ENCODE measurements at regions not wholly inside any gene's neighbourhood (a gene's known extent, or its start where the extent isn't known, plus 50 kb on each side); places are given as distances from the start of the nearest gene placed in this dataset.
A peak's percentile ranks its signal among the peaks of the same experiment; 100 is the strongest.

GRCh38 chr1:234691567-234691966 is 81.6 kb upstream of the IRF2BP2 start:
- Histone ChIP-seq H3K36me3 (replicated peaks) (no peaks in the 10 kb centered on the region), H3K27me3 (replicated peaks) (no peaks in the 10 kb centered on the region), H3K4me3 (ENCODE audit: low read depth, low read length) (no peak overlapping the region), H3K27ac (no peak overlapping the region)
- TF ChIP-seq, protein P1, sequence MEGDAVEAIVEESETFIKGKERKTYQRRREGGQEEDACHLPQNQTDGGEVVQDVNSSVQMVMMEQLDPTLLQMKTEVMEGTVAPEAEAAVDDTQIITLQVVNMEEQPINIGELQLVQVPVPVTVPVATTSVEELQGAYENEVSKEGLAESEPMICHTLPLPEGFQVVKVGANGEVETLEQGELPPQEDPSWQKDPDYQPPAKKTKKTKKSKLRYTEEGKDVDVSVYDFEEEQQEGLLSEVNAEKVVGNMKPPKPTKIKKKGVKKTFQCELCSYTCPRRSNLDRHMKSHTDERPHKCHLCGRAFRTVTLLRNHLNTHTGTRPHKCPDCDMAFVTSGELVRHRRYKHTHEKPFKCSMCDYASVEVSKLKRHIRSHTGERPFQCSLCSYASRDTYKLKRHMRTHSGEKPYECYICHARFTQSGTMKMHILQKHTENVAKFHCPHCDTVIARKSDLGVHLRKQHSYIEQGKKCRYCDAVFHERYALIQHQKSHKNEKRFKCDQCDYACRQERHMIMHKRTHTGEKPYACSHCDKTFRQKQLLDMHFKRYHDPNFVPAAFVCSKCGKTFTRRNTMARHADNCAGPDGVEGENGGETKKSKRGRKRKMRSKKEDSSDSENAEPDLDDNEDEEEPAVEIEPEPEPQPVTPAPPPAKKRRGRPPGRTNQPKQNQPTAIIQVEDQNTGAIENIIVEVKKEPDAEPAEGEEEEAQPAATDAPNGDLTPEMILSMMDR (IDR thresholded peaks at IDR 0.05; ENCODE audit: low read depth, low read length, missing control alignments): peak; percentile 19
- in situ Hi-C loops (cut with HindIII; ENCODE audit: low pct_ligation_motif_present, low sequenced_read_pairs): no loop called here
- peak; percentile 32 for DNase-seq

DNA sequence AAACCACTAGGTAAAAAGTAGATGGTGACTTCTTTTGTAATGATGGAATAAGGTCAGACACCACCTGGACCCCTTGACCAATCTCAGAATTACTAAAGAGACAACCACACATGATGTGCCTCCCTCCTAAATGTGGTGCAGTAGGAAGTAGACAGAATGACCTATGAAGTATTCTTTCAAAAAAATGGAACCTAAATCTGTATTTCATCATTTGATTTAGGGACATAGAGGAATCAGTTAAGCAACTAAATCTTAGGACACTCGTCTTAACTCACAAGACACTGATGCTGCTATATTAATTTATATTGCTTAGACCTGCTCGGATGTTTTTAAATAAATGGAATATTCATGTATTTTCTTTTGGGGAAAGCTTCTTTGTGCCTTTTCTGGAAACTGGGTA is 80.9 kb upstream of the IRF2BP2 start:
- TF ChIP-seq, protein P1 (IDR thresholded peaks at IDR 0.05; ENCODE audit: low read depth, low read length, missing control alignments): no peak
- no peak overlapping the region for H3K27ac ChIP-seq
- in situ Hi-C loops (cut with HindIII; ENCODE audit: low pct_ligation_motif_present, low sequenced_read_pairs): no loop called here
- no peaks in the 10 kb centered on the region for H3K36me3 ChIP-seq (replicated peaks)
- no peak overlapping the region for H3K4me3 ChIP-seq (ENCODE audit: low read depth, low read length)
- no peaks in the 10 kb centered on the region for H3K27me3 ChIP-seq (replicated peaks)
- DNase-seq: no peak

GRCh38 chr1:234689236-234689635 is 79.3 kb upstream of the IRF2BP2 start:
- DNase-seq: no peak
- no peaks in the 10 kb centered on the region for H3K36me3 ChIP-seq (replicated peaks)
- H3K4me3 ChIP-seq (ENCODE audit: low read depth, low read length): no peak overlapping the region
- in situ Hi-C loops (cut with HindIII; ENCODE audit: low pct_ligation_motif_present, low sequenced_read_pairs): no loop called here
- no peaks in the 10 kb centered on the region for H3K27me3 ChIP-seq (replicated peaks)
- TF ChIP-seq, protein P1 (IDR thresholded peaks at IDR 0.05; ENCODE audit: low read depth, low read length, missing control alignments): no peak
- no peak overlapping the region for H3K27ac ChIP-seq

DNA sequence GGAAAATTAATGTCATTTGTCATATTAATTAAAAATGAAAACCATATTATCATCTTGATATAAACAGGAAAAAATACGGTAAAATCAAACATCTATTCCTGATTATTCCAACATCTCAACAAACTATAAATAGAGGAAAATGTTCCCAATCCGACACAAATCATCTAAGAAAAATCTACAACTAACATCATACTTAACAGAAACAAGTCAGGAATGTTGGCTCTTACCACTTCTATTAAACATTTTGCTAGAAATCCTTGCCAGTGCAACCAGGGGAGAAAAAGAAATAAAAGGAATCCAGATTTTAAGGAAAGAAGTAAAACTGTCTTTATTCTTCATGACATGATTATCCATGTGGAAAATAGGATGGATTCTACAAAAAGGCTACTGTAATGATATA is 77.0 kb upstream of the IRF2BP2 start:
- no peak overlapping the region for H3K27ac ChIP-seq
- no peak for DNase-seq
- in situ Hi-C loops (cut with HindIII; ENCODE audit: low pct_ligation_motif_present, low sequenced_read_pairs): no loop called here
- H3K4me3 ChIP-seq (ENCODE audit: low read depth, low read length): no peak overlapping the region
- H3K27me3 ChIP-seq (replicated peaks): no peaks in the 10 kb centered on the region
- H3K36me3 ChIP-seq (replicated peaks): no peaks in the 10 kb centered on the region
- TF ChIP-seq, protein P1 (IDR thresholded peaks at IDR 0.05; ENCODE audit: low read depth, low read length, missing control alignments): no peak

DNA sequence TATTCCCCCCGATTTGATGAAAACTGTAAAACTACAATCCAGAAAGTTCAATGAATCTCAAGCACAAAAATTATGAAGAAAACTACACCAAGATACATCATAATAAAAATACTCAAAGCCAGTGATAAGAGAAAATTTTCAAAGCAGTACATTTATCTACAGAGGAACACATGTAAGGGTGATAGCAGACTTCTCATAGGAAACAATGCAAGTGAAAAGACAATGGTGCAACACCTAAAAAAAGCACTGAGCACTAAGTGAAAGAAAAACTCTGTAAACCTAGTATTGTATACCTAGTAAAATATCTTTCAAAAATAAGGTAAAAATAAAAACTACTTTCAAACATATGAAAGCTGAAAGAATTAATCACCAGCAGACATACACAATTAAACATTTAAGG is 76.1 kb upstream of the IRF2BP2 start:
- H3K4me3 ChIP-seq (ENCODE audit: low read depth, low read length): no peak overlapping the region
- H3K36me3 ChIP-seq (replicated peaks): no peaks in the 10 kb centered on the region
- H3K27me3 ChIP-seq (replicated peaks): no peaks in the 10 kb centered on the region
- in situ Hi-C loops (cut with HindIII; ENCODE audit: low pct_ligation_motif_present, low sequenced_read_pairs): no loop called here
- TF ChIP-seq, protein P1 (IDR thresholded peaks at IDR 0.05; ENCODE audit: low read depth, low read length, missing control alignments): no peak
- no peak for DNase-seq
- no peak overlapping the region for H3K27ac ChIP-seq

- no peak for DNase-seq
- H3K27me3 ChIP-seq (replicated peaks): no peaks in the 10 kb centered on the region
- TF ChIP-seq, protein P1 (IDR thresholded peaks at IDR 0.05; ENCODE audit: low read depth, low read length, missing control alignments): no peak
- in situ Hi-C loops (cut with HindIII; ENCODE audit: low pct_ligation_motif_present, low sequenced_read_pairs): no loop called here
- H3K4me3 ChIP-seq (ENCODE audit: low read depth, low read length): no peak overlapping the region
- H3K27ac ChIP-seq: no peak overlapping the region
- H3K36me3 ChIP-seq (replicated peaks): no peaks in the 10 kb centered on the region
Measured at GRCh38 chr1:234684856-234685255, 74.9 kb upstream of the IRF2BP2 start.

Measured in brain microvascular endothelial cell (primary cell).